NCI-H446 treated with DMSO at 0.1 percent for 48 hours (cell line): ENCODE measurements at regions not wholly inside any gene's neighbourhood (a gene's known extent, or its start where the extent isn't known, plus 50 kb on each side); places are given as distances from the start of the nearest gene placed in this dataset.

Source experiments
- DNase-seq: peaks from one replicate; lab custom pipeline; 2025; lab: John Stamatoyannopoulos, UW

GRCh38 chr5:121741156-121741555 lies 110.5 kb upstream of the FTMT start:
- DNase-seq = no peak

GRCh38 chr5:121744577-121744976 lies 107.1 kb upstream of the FTMT start:
- no peak for DNase-seq

DNA sequence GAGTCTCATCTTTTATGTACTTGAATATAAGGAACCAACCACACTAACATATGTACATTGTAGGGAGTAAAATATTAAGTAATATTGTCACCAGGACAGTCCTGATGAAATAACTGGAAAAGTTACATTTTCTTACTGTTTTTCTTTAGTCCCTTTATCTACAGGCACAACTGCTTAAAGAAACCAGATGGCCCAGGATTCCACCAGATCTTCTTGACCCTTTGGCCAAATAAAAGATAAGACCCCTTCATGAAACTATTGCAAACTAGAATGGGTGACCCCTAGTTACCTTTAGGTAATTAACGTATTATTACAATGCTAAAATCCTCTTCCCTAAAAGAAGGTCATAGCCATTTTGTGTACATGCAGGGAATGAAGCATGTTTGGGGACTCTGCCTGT lies 106.3 kb upstream of the FTMT start:
- DNase-seq = no peak

DNA sequence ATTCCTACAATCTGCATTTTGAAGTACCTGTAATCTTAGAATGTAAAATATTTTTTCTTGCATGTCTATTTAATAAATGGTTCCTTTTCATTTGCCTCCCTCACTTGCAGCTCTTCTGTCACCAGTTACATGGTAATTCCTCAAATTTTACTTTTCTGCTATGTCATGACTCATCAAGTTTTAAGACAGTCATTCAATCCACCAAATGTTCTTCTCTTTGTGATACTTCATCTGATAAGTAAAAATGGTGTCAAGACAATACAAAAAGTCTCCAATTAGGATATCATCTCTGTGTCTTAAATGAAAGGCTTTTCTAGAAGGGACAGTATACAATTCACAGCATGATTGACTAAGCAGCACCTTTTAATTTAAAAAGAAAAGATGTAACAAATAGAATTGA lies 104.9 kb upstream of the FTMT start:
- DNase-seq = no peak

DNA sequence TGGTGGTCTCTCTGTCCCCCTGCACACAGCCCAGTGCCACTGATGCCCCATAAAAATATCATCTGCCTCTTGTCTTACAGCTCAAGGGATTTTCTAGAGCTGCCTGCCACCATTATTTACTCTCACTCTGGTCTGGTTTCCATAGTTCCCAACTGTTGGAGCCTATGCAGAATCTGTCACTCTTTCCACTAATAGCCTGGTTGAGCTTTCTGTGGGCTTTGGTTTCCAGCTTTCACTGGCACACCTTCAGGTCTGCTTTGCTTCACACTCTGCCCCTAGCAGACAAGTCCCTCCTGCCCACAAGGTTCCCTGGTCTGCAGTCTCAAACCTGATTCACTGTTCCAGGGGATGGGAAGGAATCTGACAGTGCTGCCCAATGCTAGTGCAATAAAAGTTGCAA lies 103.0 kb upstream of the FTMT start:
- no peak for DNase-seq

DNA sequence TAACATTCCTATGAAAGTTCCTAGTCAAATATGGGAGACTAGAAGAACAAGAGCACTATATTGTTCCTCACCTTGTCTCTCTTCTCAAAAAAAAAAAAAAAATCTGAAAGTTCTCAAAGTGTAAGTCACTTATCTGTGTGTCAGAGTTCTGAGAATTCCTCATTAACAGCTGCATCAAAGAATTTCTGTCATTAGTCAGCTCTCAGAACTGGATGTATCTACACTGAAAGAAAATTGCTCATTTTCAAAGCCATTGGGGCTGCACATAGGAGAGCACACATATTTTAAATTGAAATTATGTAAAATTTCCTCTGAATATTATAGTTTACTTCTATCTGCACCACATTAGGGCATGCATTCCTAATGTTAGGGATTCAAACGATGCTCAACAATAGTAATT lies 99.5 kb upstream of the FTMT start:
- no peak for DNase-seq

DNA sequence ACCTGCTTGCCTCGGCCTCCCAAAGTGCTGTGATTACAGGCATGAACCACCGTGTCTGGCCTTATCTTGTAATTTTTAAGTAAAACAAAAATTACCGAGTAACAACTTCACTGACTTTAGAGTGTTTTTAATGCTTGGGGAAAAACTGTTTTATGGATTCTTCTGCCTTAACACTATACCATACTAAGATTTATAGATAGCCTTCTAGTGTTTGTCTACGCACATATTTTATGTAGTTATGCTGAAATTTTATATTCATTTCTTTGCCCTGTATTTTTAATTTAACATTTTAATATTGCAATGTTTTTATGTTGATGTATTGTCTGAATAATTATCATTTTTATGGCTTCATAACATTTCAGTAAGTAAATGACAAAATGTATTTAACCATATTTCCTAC lies 96.4 kb upstream of the FTMT start:
- no peak for DNase-seq

GRCh38 chr5:121757753-121758152 lies 93.9 kb upstream of the FTMT start:
- no peak for DNase-seq

DNA sequence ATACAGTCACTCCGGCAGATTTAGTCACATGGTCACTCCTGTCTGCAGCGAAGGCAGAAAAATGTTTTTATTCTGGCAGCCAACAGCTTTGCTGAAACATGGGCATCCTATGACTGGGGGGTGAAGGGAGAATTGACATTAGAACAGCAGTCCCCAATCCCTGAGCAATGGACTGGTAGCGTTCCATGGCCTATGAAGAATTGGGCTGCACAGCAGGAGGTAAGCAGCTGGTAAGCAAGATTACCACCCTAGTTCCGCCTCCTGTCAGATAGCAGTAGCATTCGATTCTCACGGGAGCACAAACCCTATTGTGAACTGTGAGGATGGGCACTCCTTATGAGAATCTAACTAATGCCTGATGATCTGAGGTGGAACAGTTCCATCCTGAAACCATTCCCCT lies 93.1 kb upstream of the FTMT start:
- no peak for DNase-seq

DNA sequence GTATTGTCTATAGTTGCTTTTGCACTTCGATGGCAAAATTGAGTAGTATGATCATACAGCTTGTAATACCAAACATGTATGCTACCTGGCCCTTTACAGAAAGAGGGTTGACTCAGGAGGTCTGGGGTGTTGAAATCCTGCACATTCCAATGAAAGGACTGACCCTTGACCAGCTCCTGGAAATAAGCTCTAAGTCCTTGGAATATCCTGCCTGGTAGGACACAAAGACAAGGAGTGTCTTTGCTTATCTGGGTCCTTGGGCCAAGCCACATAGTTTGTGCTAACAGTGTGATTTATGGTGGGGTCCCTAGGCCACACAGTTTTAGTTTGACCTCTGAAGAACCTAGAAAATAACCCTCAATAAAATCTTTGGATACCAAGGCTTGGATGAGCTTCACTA lies 89.3 kb upstream of the FTMT start:
- no peak for DNase-seq

DNA sequence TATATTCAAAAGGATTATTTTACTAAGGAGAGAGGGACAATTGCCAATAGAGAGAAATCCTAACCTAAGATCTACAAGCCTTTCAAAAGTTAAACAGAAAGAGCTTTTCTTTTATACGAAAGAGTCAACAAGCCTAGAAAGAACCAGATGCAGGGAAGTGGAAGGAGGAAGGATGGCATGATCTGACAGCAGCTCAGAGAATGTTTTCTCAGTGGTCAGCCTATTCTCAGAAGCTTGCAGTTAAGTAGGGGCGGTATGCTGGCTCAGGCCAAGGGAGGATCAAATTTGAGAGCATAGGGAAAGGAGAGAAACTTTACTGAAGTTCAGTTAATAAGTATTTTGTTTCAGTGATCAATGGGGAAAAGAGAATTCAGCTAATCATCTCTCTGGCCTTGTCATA lies 88.0 kb upstream of the FTMT start:
- no peak for DNase-seq

DNA sequence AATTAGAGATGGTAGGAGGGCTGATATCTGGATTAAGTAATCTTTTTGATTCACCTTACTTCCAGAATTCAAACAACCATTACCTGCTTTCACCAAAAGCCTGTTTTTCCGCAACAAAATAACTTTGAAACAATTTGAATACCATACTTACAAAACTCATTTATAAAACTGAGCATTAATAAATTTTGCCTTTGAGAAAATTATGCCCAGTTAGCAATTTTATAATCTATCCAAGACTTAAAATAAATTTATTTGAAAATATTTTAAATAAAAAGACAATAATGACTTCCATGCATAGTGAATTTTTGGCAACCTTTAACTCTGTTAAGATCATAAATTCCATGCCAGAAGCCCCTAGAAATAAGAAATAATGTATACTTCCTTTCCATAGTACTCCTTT lies 71.3 kb upstream of the FTMT start:
- DNase-seq = no peak

- DNase-seq = no peak
Measured at GRCh38 chr5:121783700-121784099, 68.0 kb upstream of the FTMT start.

GRCh38 chr5:121793791-121794190 lies 57.9 kb upstream of the FTMT start:
- no peak for DNase-seq

GRCh38 chr5:121795511-121795910 lies 56.2 kb upstream of the FTMT start:
- no peak for DNase-seq

DNA sequence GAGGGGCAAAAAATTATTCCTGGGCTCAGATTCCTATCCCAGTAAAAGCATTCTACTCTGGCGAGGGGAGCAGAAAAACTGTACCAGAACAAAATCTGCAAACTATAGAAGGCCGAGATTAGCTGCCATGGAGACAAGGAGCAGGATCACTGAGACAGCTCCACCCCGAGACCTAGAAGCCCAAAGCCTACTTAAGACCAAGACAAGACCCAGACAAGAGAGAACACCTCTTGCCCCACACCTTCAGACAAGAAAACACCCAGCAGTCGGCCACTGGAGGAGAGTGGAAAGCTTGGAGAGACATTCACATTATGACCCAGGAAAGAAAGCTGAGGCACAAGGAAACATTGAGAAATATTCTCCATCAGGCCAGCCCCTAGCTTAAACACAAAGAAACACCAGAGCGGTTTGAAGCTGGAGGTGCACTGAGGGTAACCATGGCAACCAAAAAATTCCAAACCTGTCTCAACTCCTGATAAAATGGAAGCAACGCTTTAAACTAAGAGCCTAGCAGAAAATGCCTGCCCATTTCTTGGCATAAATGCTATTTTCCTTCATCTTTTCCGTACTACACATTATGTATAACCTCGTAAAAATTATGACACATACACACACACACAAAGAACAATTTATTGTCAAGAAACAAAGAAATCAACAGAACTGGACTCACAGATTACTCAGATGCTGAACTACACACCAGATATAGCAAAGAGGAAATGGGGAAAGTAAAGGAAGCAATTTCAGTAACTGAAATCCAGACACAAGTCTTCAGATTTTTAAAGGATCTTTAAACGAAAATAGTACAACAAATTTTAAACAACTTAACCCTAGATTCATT lies 53.8 kb upstream of the FTMT start:
- DNase-seq = no peak
